ENCODE measurements at regions not wholly inside any gene's neighbourhood (a gene's known extent, or its start where the extent isn't known, plus 50 kb on each side); places are given as distances from the start of the nearest gene placed in this dataset.

DNA sequence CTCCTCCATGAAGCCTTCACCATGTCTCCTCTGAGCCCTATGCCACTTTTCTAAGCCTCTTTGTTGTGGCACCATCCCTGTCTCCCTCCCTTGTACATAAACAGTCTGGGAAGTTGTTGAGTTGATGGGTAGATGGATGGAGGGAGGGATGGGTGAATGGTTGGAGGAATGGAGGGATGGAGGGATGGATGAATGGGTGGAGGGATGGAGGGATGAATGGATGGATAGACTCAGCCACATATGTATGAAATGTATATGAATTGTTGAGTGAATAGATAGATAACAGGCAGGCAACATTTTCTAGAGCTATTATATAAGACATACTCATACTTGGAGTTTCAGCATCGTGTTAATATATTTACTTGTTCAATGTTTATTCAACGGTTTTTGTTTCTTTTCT lies 58.3 kb upstream of the HES1 start:
- TF ChIP-seq, protein P1, sequence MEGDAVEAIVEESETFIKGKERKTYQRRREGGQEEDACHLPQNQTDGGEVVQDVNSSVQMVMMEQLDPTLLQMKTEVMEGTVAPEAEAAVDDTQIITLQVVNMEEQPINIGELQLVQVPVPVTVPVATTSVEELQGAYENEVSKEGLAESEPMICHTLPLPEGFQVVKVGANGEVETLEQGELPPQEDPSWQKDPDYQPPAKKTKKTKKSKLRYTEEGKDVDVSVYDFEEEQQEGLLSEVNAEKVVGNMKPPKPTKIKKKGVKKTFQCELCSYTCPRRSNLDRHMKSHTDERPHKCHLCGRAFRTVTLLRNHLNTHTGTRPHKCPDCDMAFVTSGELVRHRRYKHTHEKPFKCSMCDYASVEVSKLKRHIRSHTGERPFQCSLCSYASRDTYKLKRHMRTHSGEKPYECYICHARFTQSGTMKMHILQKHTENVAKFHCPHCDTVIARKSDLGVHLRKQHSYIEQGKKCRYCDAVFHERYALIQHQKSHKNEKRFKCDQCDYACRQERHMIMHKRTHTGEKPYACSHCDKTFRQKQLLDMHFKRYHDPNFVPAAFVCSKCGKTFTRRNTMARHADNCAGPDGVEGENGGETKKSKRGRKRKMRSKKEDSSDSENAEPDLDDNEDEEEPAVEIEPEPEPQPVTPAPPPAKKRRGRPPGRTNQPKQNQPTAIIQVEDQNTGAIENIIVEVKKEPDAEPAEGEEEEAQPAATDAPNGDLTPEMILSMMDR (optimal IDR thresholded peaks at IDR 0.05 in 1 of 3, IDR thresholded peaks at IDR 0.05 in 1 of 3, conservative IDR thresholded peaks at IDR 0.05 in 1 of 3; ENCODE audit: extremely low read depth in 1 of 3, insufficient read depth in 2 of 3, low read length in 3 of 3) = no peak
- no peak for TF ChIP-seq EZH2 (IDR thresholded peaks at IDR 0.05; ENCODE audit: low read length)

Data from keratinocyte (primary cell).